Activated CD4-positive, CD25-positive, alpha-beta regulatory T cell treated with anti-CD3 and anti-CD28 coated beads, Interleukin-2, amount 50 U/mL, for 72 hours (primary cell): ENCODE measurements at regions not wholly inside any gene's neighbourhood (a gene's known extent, or its start where the extent isn't known, plus 50 kb on each side); places are given as distances from the start of the nearest gene placed in this dataset.

Source experiments
- DNase-seq: peaks from one replicate; pipeline ENCODE4 v3.0.0; 2021

- DNase-seq: no peak
Measured at GRCh38 chr20:4511776-4512175, 174.5 kb upstream of the PRNP start.

GRCh38 chr20:4509825-4510522 lies 176.3 kb upstream of the PRNP start:
- DNase-seq: no peak

GRCh38 chr20:4508773-4509172 lies 177.5 kb upstream of the PRNP start:
- DNase-seq: no peak

DNA sequence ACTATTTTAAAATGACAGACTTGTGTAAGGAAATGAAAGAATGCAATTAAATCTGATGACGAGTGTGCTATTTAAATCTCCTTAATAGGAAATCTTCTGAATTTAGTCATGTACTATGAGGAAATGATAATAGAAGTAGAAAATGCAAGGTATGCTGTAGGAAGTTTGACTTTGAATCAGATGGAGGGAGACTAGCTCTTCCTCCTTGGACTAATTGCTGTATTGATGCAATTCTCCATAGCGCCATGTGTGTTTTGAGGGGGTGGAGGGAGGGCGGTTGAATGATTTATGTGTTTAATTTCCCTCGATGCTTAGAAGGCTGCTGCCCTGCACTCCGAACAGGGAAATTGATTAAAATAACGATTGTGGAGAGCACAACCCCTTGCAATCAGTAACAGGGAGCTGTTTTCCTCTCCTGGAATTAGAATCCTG lies 179.0 kb upstream of the PRNP start:
- no peak for DNase-seq

- no peak for DNase-seq
Measured at GRCh38 chr20:4504814-4505213, 181.4 kb upstream of the PRNP start.

DNA sequence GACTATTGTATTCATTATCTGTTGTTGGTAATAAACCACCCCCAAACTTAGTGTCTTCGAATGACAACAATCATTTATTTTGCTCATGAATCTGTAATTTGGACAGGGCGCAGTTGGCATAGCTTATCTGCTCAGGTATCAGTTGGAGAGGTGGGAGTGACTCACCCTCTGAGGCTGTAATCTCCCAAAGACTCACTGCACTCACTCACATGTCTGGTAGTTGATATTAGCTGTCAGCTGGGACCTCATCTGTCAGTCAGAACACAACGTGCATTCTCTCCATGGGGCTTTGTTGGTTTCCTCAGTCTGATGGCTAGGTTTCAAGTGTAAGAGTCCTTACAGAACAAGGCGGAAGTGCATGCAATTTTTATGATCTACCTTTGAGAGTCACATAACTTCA lies 183.5 kb upstream of the PRNP start:
- DNase-seq: no peak

DNA sequence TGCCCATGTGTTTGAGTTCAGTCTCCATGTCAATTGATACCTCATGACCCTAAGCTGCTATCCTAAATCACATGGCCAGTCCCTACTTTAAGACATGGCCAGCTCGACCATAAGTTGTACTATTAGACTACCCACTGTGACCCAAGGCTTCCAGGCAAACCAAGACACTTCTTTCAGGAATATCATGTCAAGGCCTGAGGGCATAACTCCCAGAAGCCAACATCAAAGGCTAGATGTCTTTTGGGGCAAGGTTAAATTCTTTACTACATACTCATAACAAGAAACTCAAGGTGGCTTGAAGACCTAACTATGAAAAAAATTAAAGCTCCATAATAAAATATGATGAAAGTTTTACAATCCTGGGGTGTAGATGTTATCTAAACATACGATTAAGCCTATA lies 192.9 kb upstream of the PRNP start:
- DNase-seq: no peak

DNA sequence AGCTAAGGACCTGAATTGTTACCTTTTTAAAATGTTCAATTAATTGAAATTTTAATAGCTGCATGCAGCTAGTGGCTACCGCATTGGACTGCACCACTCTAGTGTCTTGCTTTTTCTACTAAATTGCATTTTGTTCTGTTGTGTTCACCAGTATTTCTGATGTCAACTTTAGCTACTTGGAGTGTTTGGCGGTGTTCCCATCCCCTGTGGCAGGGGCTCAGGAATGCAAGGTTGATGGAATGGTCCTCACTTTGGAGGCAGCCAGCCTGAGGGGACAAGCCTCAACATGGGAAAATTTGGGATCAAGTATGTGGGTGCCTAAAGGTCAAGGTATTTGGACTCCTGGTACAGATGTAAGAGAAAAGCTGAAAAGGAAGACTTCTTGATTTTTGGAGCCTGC lies 194.6 kb upstream of the PRNP start:
- no peak for DNase-seq

GRCh38 chr20:4490606-4491280 lies 195.5 kb upstream of the PRNP start:
- DNase-seq: no peak

GRCh38 chr20:4490045-4490444 lies 196.2 kb upstream of the PRNP start:
- no peak for DNase-seq

- DNase-seq: no peak
Measured at GRCh38 chr20:4488407-4489339, 197.6 kb upstream of the PRNP start.

- DNase-seq: no peak
Measured at GRCh38 chr20:4484379-4484997, 201.8 kb upstream of the PRNP start.

GRCh38 chr20:4483961-4484360 lies 202.3 kb upstream of the PRNP start:
- DNase-seq: no peak

- DNase-seq: no peak
Measured at GRCh38 chr20:4483486-4483885, 202.8 kb upstream of the PRNP start.

DNA sequence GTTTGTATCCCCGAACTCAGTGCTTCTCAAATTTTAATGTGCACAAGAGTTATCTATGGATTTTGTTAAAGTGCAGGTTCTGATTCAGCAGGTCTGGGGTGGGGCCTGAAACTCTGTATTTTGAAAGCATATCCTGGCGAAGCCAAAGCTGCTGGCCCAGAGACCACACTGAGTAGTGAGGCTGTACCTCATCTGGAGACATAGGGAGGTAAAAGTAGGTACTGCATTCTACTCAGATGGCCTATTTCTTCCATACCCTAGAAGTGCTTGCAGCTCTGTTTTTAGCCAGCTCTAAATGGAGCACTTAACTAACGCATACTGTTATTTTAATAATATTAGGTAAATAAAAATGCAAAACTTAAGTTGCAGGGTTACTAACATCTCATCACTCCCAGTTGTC lies 206.2 kb upstream of the PRNP start:
- no peak for DNase-seq

DNA sequence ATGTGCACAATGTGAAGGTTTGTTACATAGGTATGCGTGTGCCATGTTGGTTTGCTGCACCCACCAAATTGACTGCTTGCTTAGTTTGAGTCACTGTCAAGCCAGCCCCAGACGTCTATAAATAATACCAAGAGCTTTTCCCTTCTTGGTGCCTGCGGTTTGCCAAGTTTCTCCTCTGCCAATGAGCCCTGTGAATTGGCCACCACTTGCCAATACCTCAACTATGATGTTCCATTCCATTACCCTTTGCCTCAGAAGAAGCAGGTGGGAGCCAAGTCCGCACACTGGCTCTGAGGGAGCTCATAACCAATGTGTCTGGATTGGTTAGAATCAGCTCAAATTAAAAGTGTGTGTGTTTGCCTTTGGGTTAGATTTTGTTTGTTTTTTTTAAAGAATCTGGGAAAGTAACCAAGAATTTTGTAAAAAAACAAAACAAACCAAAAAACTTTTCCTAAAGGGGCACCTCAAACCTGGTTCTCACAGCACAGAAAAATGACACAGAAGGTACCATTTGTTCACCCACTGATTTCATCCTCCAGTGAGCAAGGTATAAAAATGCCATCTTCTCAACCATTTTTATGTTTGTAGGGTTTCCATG lies 209.3 kb upstream of the PRNP start:
- DNase-seq: no peak

DNA sequence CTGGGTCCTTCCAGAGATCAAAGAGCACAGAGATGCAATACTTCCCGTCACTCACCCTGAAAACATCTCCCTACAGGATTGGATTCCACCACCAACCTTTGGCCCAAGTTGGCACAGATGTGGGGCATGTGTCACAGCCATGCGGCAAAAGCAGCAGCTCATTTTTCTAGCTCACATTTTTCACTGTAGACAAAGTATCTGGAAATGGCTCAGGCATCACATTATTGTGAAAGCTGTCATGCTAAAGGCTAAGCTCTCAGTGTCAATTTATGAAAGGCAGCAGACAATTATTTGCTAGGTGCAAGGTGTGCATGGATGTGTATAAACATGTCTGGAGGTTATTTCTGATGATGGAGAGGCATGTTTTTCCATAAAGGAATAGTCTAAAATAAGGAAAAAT lies 213.3 kb upstream of the PRNP start:
- no peak for DNase-seq

DNA sequence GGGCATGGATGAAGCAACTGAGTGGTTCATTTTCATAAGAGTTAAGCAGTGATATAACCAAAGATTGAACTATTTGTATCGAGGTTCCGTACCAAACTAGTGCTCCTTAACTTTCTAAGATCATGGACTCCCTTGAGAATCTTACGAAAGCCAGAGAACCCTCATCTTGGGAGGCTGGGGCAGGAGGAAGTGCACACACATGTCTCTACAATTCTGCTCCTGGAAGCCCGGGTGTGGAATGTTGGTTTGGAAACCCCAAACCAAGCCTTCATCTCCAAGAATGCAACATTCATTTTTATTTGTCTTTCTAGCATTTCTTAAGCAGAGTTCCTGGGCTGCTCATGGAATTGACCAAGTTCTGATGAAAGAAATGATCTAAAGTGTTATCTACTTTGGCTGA lies 215.0 kb upstream of the PRNP start:
- no peak for DNase-seq

DNA sequence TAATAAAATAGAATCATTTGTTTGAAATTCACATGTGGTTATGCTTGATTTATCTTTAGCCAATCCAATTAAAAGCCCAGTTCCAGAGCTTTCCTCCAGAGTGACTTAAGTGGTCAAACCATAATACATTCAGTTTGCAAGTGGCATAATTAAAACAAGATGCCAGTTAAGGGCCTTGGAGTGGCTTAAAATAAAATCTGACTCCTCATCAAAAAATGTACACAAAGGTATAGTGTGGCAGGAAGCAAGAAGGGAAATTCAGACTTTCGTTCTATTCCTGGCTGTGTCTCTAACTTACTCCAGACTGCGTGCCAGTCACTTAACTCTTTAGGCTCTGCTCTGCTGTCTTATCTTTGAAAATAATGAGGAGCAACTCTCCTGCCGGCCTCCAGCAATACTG lies 215.9 kb upstream of the PRNP start:
- no peak for DNase-seq

DNA sequence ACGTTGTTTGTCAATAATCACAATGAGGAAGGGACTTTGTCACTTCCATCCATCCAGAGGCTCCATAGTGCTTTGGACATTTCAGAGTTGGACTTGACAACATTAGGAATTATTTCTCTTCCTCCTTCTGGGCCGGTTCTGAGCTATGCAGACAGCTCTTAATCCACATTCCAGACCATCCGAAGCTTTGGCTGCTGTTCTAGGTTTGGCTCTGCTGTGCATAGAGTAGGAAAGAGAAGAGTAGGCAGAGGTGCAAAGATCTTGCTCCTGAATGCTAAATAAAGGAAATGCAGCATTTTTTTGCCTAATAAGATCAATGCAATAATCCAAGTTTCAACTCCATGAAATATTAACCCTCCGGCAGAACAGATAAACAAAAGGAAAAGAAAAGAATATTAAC lies 216.3 kb upstream of the PRNP start:
- DNase-seq: no peak

DNA sequence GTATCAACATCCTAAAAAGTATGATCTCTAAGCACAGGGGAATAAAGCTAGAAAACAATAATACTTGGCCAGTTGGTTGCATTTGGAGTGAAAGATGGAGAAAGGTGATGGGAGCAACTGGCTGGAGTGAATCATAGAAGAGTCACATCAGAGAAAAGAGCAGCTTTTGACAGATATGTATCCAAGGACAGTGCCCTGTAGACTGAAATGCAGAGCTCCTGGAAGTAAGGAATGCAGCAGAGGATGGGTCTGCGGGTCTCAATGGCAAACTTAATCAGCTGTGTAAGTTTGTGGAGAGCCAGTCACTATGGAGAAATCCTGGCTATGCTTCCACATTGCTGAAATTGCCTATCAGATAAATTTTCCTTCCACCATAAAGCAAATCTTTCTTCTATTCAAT lies 218.1 kb upstream of the PRNP start:
- DNase-seq: no peak

DNA sequence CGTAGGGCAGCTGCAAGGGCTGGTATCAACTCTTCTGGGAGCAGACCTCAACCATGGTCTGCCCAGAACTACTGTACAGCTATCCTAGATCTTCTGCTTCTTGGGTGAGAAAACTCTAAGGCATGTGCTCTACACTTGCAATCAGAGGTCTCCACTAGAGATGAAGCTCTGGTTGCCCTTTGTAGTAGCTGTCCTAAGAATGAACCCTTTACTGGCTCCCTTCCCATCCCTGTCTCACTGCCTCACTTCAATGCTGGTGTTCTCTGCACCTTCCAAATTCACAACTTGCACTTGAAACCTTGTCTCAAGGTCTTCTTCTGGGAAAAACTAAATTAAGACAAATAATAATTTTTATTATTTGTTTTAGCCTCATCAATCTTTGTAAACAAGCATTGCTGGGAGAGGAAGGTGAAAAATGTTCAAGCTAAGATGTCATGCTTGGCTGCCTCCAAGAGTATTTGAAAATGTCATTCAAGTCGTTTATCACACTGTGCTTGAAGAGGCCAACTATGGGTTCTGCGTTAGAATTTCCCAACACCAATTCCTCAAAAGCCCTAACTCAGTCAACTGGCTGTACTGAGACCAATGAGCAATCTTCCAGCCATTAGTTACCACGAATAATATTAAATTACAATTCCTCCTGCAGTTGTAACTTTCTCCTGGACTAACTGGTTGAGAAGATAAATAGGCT lies 216.9 kb upstream of the ADRA1D start:
- no peak for DNase-seq
